ENCODE measurements at regions not wholly inside any gene's neighbourhood (a gene's known extent, or its start where the extent isn't known, plus 50 kb on each side); places are given as distances from the start of the nearest gene placed in this dataset.

- TF ChIP-seq CTCF (IDR thresholded peaks at IDR 0.05) (no peak), POLR2A (IDR thresholded peaks at IDR 0.05) (no peak)
These were observed 584.8 kb downstream of the HDGFL1 start for GRCh38 chr6:23154159-23154558.

Data from sigmoid colon (tissue), 3 donors.